Uterus (tissue), 3 donors: ENCODE measurements at regions not wholly inside any gene's neighbourhood (a gene's known extent, or its start where the extent isn't known, plus 50 kb on each side); places are given as distances from the start of the nearest gene placed in this dataset. TPM values are rescaled to one million over a fixed set of nuclear protein-coding genes. Genes with fewer than 3 reads are reported as not detected.
"Not testable (repeated sequence)": the region's sequence is repeated elsewhere in the genome, so short reads cannot be mapped to it uniquely, and the experiment has no call there.

Experiments used
- DNase-seq, 2 donors: peaks; one replicate each; pipeline ENCODE4 v3.0.0-alpha.2; 2019 to 2020
- H3K27ac ChIP-seq, 2 donors: fragments of 200-600 bp; sonication (generic); 1 replicate in 1 of 2; 2 replicates in 1 of 2; pipeline ENCODE4 v1.5.1; 2016 to 2018
- H3K27me3 ChIP-seq, 2 donors: fragments of 200-600 bp; sonication (generic); one replicate each; pipeline ENCODE4 v1.5.1; 2018 to 2019; ENCODE audit warnings: control low read depth in 1 of 2
- H3K36me3 ChIP-seq, 2 donors: fragments of 200-600 bp; sonication (generic); one replicate each; pipeline ENCODE4 v1.5.1; 2019; ENCODE audit warnings: control low read depth in 1 of 2
- H3K4me1 ChIP-seq, 2 donors: fragments of 200-600 bp; sonication (generic); one replicate each; pipeline ENCODE4 v1.5.1; 2018 to 2019; ENCODE audit warnings: control low read depth in 1 of 2
- H3K4me3 ChIP-seq, 2 donors: fragments of 200-600 bp; sonication (generic); 1 replicate in 1 of 2; 2 replicates in 1 of 2; pipeline ENCODE4 v1.5.1; 2018 to 2019; ENCODE audit warnings: mild to moderate bottlenecking in 1 of 2
- H3K9me3 ChIP-seq, 2 donors: fragments of 200-600 bp; sonication (generic); one replicate each; pipeline ENCODE4 v1.5.1; 2019; ENCODE audit warnings: control low read depth in 1 of 2
- CTCF ChIP-seq, 4 experiments: fragments of 200-600 bp in 2 of 4; fragments of 450-650 bp in 2 of 4; sonication (generic) in 2 of 4; IDR thresholded peaks; one replicate each; pipeline ENCODE4 v1.5.1; 2016 to 2019; ENCODE audit warnings: antibody characterized with exemption in 4 of 4, mild to moderate bottlenecking in 2 of 4, moderate library complexity in 1 of 4
- POLR2A ChIP-seq, 2 donors: fragments of 450-650 bp; IDR thresholded peaks; one replicate each; pipeline ENCODE4 v1.6.1; 2016; ENCODE audit warnings: antibody characterized with exemption in 2 of 2, mild to moderate bottlenecking in 1 of 2, moderate library complexity in 1 of 2
- intact Hi-C: fragments of 100-400 bp; cut with DNase I; formaldehyde crosslinking; loops from one replicate; pipeline ENCODE4 v1.15.1; 2023; ENCODE audit warnings: low total_unique reads
- small RNA-seq: library from RNA; depleted of rRNA; stranded (forward); fragments of <200 nt; gene quantifications from one replicate; pipeline ENCODE3, GENCODE V24; 2016
- donor health status: DM: yes; HTN: yes; CAD: no.

GRCh38 chr2:5617796-5618195 is 74.4 kb upstream of the SOX11 start:
- H3K4me1 ChIP-seq: no peaks in the 10 kb centered on the region
- no peaks in the 10 kb centered on the region for H3K36me3 ChIP-seq
- H3K4me3 ChIP-seq: no peak overlapping the region
- no peak overlapping the region for H3K27ac ChIP-seq
- H3K9me3 ChIP-seq: no peaks in the 10 kb centered on the region
- H3K27me3 ChIP-seq: no peaks in the 10 kb centered on the region
- DNase-seq: no peak
- TF ChIP-seq POLR2A (IDR thresholded peaks at IDR 0.05) (no peak), CTCF (IDR thresholded peaks at IDR 0.05) (no peak)
- intact Hi-C loops: no loop called here

- no peak overlapping the region for H3K27ac ChIP-seq
- no peaks in the 10 kb centered on the region for H3K27me3 ChIP-seq
- H3K36me3 ChIP-seq: no peaks in the 10 kb centered on the region
- H3K9me3 ChIP-seq: no peaks in the 10 kb centered on the region
- intact Hi-C loops: no loop called here
- no peak for DNase-seq
- H3K4me3 ChIP-seq: no peak overlapping the region
- no peaks in the 10 kb centered on the region for H3K4me1 ChIP-seq
- TF ChIP-seq POLR2A (IDR thresholded peaks at IDR 0.05) (no peak), CTCF (IDR thresholded peaks at IDR 0.05) (no peak)
Measured at GRCh38 chr2:5618271-5618670, 73.9 kb upstream of the SOX11 start.

- H3K36me3 ChIP-seq, intact Hi-C loops, H3K9me3 ChIP-seq, H3K27me3 ChIP-seq, H3K4me3 ChIP-seq, H3K4me1 ChIP-seq, DNase-seq, H3K27ac ChIP-seq: not testable (repeated sequence)
Measured at GRCh38 chr2:5625556-5626065, 66.6 kb upstream of the SOX11 start.

- H3K27me3 ChIP-seq, H3K27ac ChIP-seq, intact Hi-C loops, DNase-seq, H3K36me3 ChIP-seq, H3K9me3 ChIP-seq, H3K4me3 ChIP-seq, H3K4me1 ChIP-seq: not testable (repeated sequence)
Measured at GRCh38 chr2:5628484-5628883, 63.7 kb upstream of the SOX11 start.

- H3K27ac ChIP-seq, H3K4me3 ChIP-seq, H3K27me3 ChIP-seq, H3K4me1 ChIP-seq, H3K9me3 ChIP-seq, H3K36me3 ChIP-seq, intact Hi-C loops, DNase-seq: not testable (repeated sequence)
Measured at GRCh38 chr2:5629510-5629909, 62.7 kb upstream of the SOX11 start.

- H3K4me3 ChIP-seq, intact Hi-C loops, H3K36me3 ChIP-seq, DNase-seq, H3K27ac ChIP-seq, H3K9me3 ChIP-seq, H3K27me3 ChIP-seq, H3K4me1 ChIP-seq: not testable (repeated sequence)
Measured at GRCh38 chr2:5637051-5637450, 55.1 kb upstream of the SOX11 start.

Small RNAs in the stretch of these regions (small RNA-seq; reads per million reads assigned to genes)
- gene RF00322 (not detected), gene RNU6-649P (not detected)
